ENCODE measurements at regions not wholly inside any gene's neighbourhood (a gene's known extent, or its start where the extent isn't known, plus 50 kb on each side); places are given as distances from the start of the nearest gene placed in this dataset.

DNA sequence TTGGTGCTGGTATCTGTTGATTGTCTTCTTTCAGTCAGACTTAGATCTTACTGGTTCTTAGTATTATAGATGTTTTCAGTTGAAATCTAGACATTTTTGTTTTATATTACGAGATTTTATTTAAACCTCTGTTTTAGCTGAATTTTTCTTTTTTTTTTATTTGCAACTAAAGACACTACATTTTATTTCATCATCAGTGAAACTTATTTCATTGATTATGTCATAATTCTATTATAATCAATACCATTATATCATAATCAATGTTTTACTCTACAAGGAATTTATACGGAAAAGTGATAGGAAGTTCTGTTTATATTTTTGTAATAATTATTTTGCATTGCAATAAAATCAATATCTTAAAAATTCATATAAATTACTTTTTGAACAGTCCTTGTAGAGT is 477.4 kb upstream of the MDFIC2 start:
- TF ChIP-seq TAF1 (IDR thresholded peaks at IDR 0.05; ENCODE audit: low read depth) (no peak), POLR2AphosphoS5 (IDR thresholded peaks at IDR 0.05) (no peak)

DNA sequence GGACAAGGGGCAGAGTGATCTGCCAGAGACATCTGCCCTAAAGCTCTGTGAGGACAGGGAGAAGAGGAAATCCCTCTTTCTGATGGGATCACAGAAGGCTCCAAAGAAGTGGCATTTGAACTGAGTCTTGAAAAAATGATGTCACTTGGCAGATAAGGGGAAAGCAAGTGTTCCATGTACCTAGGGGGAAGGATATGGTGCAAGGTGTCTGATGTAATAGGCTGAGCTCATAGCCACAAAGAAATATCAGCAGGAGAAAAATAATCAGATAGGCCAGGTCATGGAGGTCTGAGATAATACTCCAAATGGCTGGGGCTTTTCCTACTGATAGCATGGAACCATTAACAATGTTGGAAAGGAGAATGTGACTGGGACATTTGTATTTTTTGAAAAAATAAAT is 468.4 kb upstream of the MDFIC2 start:
- no peaks in the 10 kb centered on the region for H3K27me3 ChIP-seq (ENCODE audit: insufficient read depth, low read depth, low read length)
- H3K4me3 ChIP-seq (ENCODE audit: low read length) = no peak overlapping the region
- no peaks in the 10 kb centered on the region for H3K9me2 ChIP-seq (ENCODE audit: insufficient read depth, low read length)
- no peaks in the 10 kb centered on the region for H4K20me1 ChIP-seq (ENCODE audit: insufficient read depth)
- no peak overlapping the region for H3K9ac ChIP-seq (ENCODE audit: low read length)
- H3K9me3 ChIP-seq (ENCODE audit: low read length) = no peaks in the 10 kb centered on the region
- no peak overlapping the region for H3K27ac ChIP-seq (ENCODE audit: low read length)
- TF ChIP-seq EZH2 (IDR thresholded peaks at IDR 0.05; ENCODE audit: borderline replicate concordance, insufficient read depth, low read length, poor library complexity, severe bottlenecking) (no peak), EP300 (conservative IDR thresholded peaks at IDR 0.05; ENCODE audit: poor library complexity, severe bottlenecking) (no peak), TAF1 (IDR thresholded peaks at IDR 0.05; ENCODE audit: low read depth) (no peak), POLR2AphosphoS5 (IDR thresholded peaks at IDR 0.05) (no peak), SMC3 (conservative IDR thresholded peaks at IDR 0.05; ENCODE audit: poor library complexity) (no peak)
- no peaks in the 10 kb centered on the region for H3K36me3 ChIP-seq (ENCODE audit: insufficient read depth, low read length)
- no peak overlapping the region for H3K4me2 ChIP-seq (ENCODE audit: low read length)
- H3K79me2 ChIP-seq (replicated peaks; ENCODE audit: insufficient read depth, low read length) = no peaks in the 10 kb centered on the region
- H3F3A ChIP-seq (ENCODE audit: insufficient read depth, low read length, poor library complexity, severe bottlenecking) = no peaks in the 10 kb centered on the region
- H2AFZ ChIP-seq (ENCODE audit: low read depth, low read length) = no peak overlapping the region

More for the DNA sequence above, 477.4 kb upstream of the MDFIC2 start:
- Histone ChIP-seq H3K9ac (ENCODE audit: low read length) (no peak overlapping the region), H3K4me3 (ENCODE audit: low read length) (no peak overlapping the region), H3K27me3 (ENCODE audit: insufficient read depth, low read depth, low read length) (no peaks in the 10 kb centered on the region), H3K9me2 (ENCODE audit: insufficient read depth, low read length) (no peaks in the 10 kb centered on the region), H4K20me1 (ENCODE audit: insufficient read depth) (no peaks in the 10 kb centered on the region), H3K27ac (ENCODE audit: low read length) (no peak overlapping the region), H3K4me2 (ENCODE audit: low read length) (no peak overlapping the region), H3K9me3 (ENCODE audit: low read length) (no peaks in the 10 kb centered on the region), H3K79me2 (replicated peaks; ENCODE audit: insufficient read depth, low read length) (no peaks in the 10 kb centered on the region), H3F3A (ENCODE audit: insufficient read depth, low read length, poor library complexity, severe bottlenecking) (no peaks in the 10 kb centered on the region), H3K36me3 (ENCODE audit: insufficient read depth, low read length) (no peaks in the 10 kb centered on the region), H2AFZ (ENCODE audit: low read depth, low read length) (no peak overlapping the region)

DNA sequence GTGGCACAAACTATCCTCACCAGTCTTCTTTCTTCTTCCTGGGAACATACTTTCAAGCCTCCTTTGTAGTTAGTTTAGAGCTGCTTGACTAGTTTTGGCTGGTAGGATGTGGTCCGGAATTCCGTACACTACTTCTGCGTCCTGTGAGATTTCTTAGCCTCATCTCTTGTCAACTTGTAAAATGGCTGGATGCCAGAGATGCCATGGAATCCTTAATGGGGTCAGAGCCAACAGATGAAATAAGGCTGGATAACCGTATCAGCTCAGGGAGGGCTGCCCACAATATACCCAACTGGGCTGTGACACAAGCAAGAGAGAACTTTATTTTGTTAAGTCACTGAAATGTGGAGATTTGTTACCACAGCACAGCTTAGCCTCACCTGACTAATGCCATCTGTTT is 466.9 kb upstream of the MDFIC2 start:
- Histone ChIP-seq H3K9ac (ENCODE audit: low read length) (no peak overlapping the region), H4K20me1 (ENCODE audit: insufficient read depth) (no peaks in the 10 kb centered on the region), H3K9me3 (ENCODE audit: low read length) (no peaks in the 10 kb centered on the region), H3K9me2 (ENCODE audit: insufficient read depth, low read length) (no peaks in the 10 kb centered on the region), H3K27me3 (ENCODE audit: insufficient read depth, low read depth, low read length) (no peaks in the 10 kb centered on the region), H3K79me2 (replicated peaks; ENCODE audit: insufficient read depth, low read length) (no peaks in the 10 kb centered on the region), H3K4me3 (ENCODE audit: low read length) (no peak overlapping the region), H3K27ac (ENCODE audit: low read length) (no peak overlapping the region), H3F3A (ENCODE audit: insufficient read depth, low read length, poor library complexity, severe bottlenecking) (no peaks in the 10 kb centered on the region), H3K4me2 (ENCODE audit: low read length) (no peak overlapping the region), H3K36me3 (ENCODE audit: insufficient read depth, low read length) (no peaks in the 10 kb centered on the region), H2AFZ (ENCODE audit: low read depth, low read length) (no peak overlapping the region)
- TF ChIP-seq POLR2AphosphoS5 (IDR thresholded peaks at IDR 0.05) (no peak), TAF1 (IDR thresholded peaks at IDR 0.05; ENCODE audit: low read depth) (no peak), EZH2 (IDR thresholded peaks at IDR 0.05; ENCODE audit: borderline replicate concordance, insufficient read depth, low read length, poor library complexity, severe bottlenecking) (no peak), MXI1 (conservative IDR thresholded peaks at IDR 0.05; ENCODE audit: poor library complexity, severe bottlenecking) (no peak), SMC3 (conservative IDR thresholded peaks at IDR 0.05; ENCODE audit: poor library complexity) (no peak)
- TF ChIP-seq, protein P1, sequence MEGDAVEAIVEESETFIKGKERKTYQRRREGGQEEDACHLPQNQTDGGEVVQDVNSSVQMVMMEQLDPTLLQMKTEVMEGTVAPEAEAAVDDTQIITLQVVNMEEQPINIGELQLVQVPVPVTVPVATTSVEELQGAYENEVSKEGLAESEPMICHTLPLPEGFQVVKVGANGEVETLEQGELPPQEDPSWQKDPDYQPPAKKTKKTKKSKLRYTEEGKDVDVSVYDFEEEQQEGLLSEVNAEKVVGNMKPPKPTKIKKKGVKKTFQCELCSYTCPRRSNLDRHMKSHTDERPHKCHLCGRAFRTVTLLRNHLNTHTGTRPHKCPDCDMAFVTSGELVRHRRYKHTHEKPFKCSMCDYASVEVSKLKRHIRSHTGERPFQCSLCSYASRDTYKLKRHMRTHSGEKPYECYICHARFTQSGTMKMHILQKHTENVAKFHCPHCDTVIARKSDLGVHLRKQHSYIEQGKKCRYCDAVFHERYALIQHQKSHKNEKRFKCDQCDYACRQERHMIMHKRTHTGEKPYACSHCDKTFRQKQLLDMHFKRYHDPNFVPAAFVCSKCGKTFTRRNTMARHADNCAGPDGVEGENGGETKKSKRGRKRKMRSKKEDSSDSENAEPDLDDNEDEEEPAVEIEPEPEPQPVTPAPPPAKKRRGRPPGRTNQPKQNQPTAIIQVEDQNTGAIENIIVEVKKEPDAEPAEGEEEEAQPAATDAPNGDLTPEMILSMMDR (IDR thresholded peaks at IDR 0.05; ENCODE audit: poor library complexity, severe bottlenecking) = no peak

DNA sequence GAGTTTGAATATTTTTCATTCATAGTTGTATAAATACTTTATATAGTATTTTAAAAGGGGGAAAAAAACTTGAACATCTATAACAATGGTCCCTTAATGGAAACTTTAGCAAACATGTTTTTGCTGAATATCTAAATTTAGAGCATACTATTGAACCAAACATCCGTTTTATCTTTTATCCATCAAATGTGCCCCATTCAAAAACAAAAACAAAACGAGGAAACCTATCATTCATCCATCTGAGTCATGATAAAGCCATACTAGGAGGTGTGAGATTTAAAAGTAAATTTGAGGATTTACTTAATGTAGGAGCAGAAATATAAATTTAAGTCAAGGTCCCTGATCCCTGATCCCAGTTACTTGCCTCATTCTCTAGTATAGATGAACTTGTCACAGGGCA is 463.6 kb upstream of the MDFIC2 start:
- TF ChIP-seq, protein P2, sequence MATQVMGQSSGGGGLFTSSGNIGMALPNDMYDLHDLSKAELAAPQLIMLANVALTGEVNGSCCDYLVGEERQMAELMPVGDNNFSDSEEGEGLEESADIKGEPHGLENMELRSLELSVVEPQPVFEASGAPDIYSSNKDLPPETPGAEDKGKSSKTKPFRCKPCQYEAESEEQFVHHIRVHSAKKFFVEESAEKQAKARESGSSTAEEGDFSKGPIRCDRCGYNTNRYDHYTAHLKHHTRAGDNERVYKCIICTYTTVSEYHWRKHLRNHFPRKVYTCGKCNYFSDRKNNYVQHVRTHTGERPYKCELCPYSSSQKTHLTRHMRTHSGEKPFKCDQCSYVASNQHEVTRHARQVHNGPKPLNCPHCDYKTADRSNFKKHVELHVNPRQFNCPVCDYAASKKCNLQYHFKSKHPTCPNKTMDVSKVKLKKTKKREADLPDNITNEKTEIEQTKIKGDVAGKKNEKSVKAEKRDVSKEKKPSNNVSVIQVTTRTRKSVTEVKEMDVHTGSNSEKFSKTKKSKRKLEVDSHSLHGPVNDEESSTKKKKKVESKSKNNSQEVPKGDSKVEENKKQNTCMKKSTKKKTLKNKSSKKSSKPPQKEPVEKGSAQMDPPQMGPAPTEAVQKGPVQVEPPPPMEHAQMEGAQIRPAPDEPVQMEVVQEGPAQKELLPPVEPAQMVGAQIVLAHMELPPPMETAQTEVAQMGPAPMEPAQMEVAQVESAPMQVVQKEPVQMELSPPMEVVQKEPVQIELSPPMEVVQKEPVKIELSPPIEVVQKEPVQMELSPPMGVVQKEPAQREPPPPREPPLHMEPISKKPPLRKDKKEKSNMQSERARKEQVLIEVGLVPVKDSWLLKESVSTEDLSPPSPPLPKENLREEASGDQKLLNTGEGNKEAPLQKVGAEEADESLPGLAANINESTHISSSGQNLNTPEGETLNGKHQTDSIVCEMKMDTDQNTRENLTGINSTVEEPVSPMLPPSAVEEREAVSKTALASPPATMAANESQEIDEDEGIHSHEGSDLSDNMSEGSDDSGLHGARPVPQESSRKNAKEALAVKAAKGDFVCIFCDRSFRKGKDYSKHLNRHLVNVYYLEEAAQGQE (IDR thresholded peaks at IDR 0.05; ENCODE audit: borderline replicate concordance) = no peak
- TF ChIP-seq, protein P1 (IDR thresholded peaks at IDR 0.05; ENCODE audit: poor library complexity, severe bottlenecking) = no peak
- no peak for TF ChIP-seq EP300 (conservative IDR thresholded peaks at IDR 0.05; ENCODE audit: poor library complexity, severe bottlenecking)
- no peak for TF ChIP-seq EZH2 (IDR thresholded peaks at IDR 0.05; ENCODE audit: borderline replicate concordance, insufficient read depth, low read length, poor library complexity, severe bottlenecking)
- TF ChIP-seq POLR2AphosphoS5 (IDR thresholded peaks at IDR 0.05) = no peak
- TF ChIP-seq MXI1 (conservative IDR thresholded peaks at IDR 0.05; ENCODE audit: poor library complexity, severe bottlenecking) = no peak
- no peak for TF ChIP-seq RAD21 (conservative IDR thresholded peaks at IDR 0.05)
- no peak for TF ChIP-seq TAF1 (IDR thresholded peaks at IDR 0.05; ENCODE audit: low read depth)
- TF ChIP-seq SMC3 (conservative IDR thresholded peaks at IDR 0.05; ENCODE audit: poor library complexity) = no peak
- Histone ChIP-seq H3F3A (ENCODE audit: insufficient read depth, low read length, poor library complexity, severe bottlenecking) (no peaks in the 10 kb centered on the region), H3K4me3 (ENCODE audit: low read length) (no peak overlapping the region), H3K79me2 (replicated peaks; ENCODE audit: insufficient read depth, low read length) (no peaks in the 10 kb centered on the region), H3K27me3 (ENCODE audit: insufficient read depth, low read depth, low read length) (no peaks in the 10 kb centered on the region), H3K4me2 (ENCODE audit: low read length) (no peak overlapping the region), H2AFZ (ENCODE audit: low read depth, low read length) (no peak overlapping the region), H4K20me1 (ENCODE audit: insufficient read depth) (no peaks in the 10 kb centered on the region), H3K9ac (ENCODE audit: low read length) (no peak overlapping the region), H3K9me2 (ENCODE audit: insufficient read depth, low read length) (no peaks in the 10 kb centered on the region), H3K36me3 (ENCODE audit: insufficient read depth, low read length) (no peaks in the 10 kb centered on the region), H3K9me3 (ENCODE audit: low read length) (no peaks in the 10 kb centered on the region), H3K27ac (ENCODE audit: low read length) (no peak overlapping the region)

Measured in neural cell (in vitro differentiated cells).